GM21423 (cell line): ENCODE measurements at regions not wholly inside any gene's neighbourhood (a gene's known extent, or its start where the extent isn't known, plus 50 kb on each side); places are given as distances from the start of the nearest gene placed in this dataset.
"Not testable (repeated sequence)": the region's sequence is repeated elsewhere in the genome, so short reads cannot be mapped to it uniquely, and the experiment has no call there.

Source experiments
- ATAC-seq: cut with Tn5 transposase; IDR thresholded peaks from one replicate; pipeline ENCODE4 v1.9.1; 2021; ENCODE audit warnings: mild to moderate bottlenecking, moderate library complexity; ENCODE audit not compliant: unreplicated experiment

GRCh38 chr18:66440433-66440832, 163.5 kb downstream of the CDH19 start:
- ATAC-seq: no peak

- ATAC-seq: no peak
These were observed 164.2 kb downstream of the CDH19 start for GRCh38 chr18:66439670-66440069.

GRCh38 chr18:66438711-66439536, 165.0 kb downstream of the CDH19 start:
- no peak for ATAC-seq

GRCh38 chr18:66432636-66433035, 171.3 kb downstream of the CDH19 start:
- ATAC-seq: no peak

- no peak for ATAC-seq
These were observed 175.1 kb downstream of the CDH19 start for GRCh38 chr18:66428795-66429194.

- ATAC-seq: no peak
These were observed 184.5 kb downstream of the CDH19 start for GRCh38 chr18:66419400-66419799.

- ATAC-seq: no peak
These were observed 193.2 kb downstream of the CDH19 start for GRCh38 chr18:66410692-66411091.

- no peak for ATAC-seq
These were observed 208.1 kb downstream of the CDH19 start for GRCh38 chr18:66395671-66396218.

GRCh38 chr18:66393463-66393862, 210.4 kb downstream of the CDH19 start:
- ATAC-seq: no peak

- no peak for ATAC-seq
These were observed 226.6 kb downstream of the CDH19 start for GRCh38 chr18:66377291-66377690.

- ATAC-seq: not testable (repeated sequence)
These were observed 228.5 kb downstream of the CDH19 start for GRCh38 chr18:66375391-66375790.

- ATAC-seq: no peak
These were observed 256.9 kb downstream of the CDH19 start for GRCh38 chr18:66346833-66347588.

GRCh38 chr18:66344227-66344626, 259.7 kb downstream of the CDH19 start:
- no peak for ATAC-seq

- no peak for ATAC-seq
These were observed 261.3 kb downstream of the CDH19 start for GRCh38 chr18:66342577-66342976.

- no peak for ATAC-seq
These were observed 269.4 kb downstream of the CDH19 start for GRCh38 chr18:66334534-66334933.

- ATAC-seq: no peak
These were observed 274.2 kb downstream of the CDH19 start for GRCh38 chr18:66329716-66330115.

- ATAC-seq: no peak
These were observed 275.5 kb downstream of the CDH19 start for GRCh38 chr18:66328296-66328878.

- no peak for ATAC-seq
These were observed 278.6 kb downstream of the CDH19 start for GRCh38 chr18:66325251-66325650.

- no peak for ATAC-seq
These were observed 279.3 kb downstream of the CDH19 start for GRCh38 chr18:66324616-66325015.

- no peak for ATAC-seq
These were observed 286.4 kb downstream of the CDH19 start for GRCh38 chr18:66317243-66318090.

GRCh38 chr18:66316701-66317100, 287.2 kb downstream of the CDH19 start:
- ATAC-seq: no peak
